Left renal cortex interstitium (tissue), 4 donors: ENCODE measurements at regions not wholly inside any gene's neighbourhood (a gene's known extent, or its start where the extent isn't known, plus 50 kb on each side); places are given as distances from the start of the nearest gene placed in this dataset.

Experiments used
- DNase-seq, 4 donors: peaks; one replicate each; pipeline ENCODE4 v3.0.0-alpha.2; 2013; ENCODE audit warnings: low read depth in 4 of 4, low spot score in 2 of 4, missing footprints in 1 of 4

- no peak for DNase-seq
Observed at GRCh38 chr13:73940098-73940497, 194.1 kb downstream of the KLF12 start.

DNA sequence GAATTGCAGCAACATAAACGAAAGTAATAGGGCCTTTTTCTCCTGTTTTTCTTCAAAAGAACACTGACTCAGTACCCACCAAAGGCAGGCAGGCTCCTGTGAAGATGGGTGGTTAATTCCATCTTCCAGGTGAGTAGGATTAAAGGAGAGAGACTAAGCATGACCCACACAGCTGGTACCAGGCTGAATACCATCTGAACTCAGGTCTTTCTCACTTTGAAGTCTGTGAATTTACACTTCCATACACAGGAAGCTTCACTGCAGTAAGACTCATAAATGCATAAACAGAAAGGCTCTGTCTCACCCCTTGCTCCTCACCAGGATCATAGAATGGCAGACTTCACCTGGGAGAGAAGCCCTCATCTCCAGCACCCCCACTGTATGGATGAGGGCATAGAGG, 194.6 kb downstream of the KLF12 start:
- no peak for DNase-seq

- DNase-seq: no peak
Observed at GRCh38 chr13:73939071-73939380, 195.2 kb downstream of the KLF12 start.

- DNase-seq: no peak
Observed at GRCh38 chr13:73938372-73939070, 195.7 kb downstream of the KLF12 start.

DNA sequence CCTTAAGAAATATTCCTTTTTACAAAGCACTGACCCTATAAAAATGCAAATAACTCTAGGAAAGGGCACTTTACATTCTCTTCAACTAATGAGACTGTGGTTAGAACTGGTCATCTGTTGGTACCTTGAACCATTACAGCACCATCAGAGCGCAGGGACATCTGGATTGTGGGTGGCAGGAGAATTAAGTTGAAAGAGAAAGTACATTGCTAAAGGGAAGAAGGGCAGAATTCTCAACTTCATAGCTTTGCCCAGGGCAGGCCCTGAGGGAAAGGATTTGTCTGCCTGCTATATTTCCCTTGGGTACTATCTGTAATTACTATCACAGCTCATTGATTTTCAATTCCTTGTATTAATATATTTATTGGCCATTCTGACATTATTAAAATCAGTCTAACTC, 196.8 kb downstream of the KLF12 start:
- no peak for DNase-seq

DNA sequence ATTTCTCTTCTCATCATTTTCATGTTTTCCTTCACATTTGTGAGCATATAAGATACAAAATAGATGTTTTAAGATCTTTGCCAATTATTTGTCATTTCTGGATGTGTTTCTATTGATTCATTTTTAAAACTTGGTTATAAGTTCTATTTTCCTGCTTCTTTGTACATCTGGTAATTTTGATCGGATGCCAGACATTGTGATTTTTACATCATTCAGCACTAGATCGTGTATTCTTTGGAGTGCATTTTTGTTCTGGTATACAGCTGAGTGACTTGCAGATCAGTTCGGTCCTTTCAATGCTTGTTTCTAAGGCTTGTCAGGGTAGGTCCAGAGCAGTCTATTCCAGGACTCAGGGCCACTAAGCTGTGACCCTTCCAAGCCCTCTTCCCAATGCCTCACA, 198.2 kb downstream of the KLF12 start:
- no peak for DNase-seq

GRCh38 chr13:73934771-73935170, 199.4 kb downstream of the KLF12 start:
- DNase-seq: no peak

DNA sequence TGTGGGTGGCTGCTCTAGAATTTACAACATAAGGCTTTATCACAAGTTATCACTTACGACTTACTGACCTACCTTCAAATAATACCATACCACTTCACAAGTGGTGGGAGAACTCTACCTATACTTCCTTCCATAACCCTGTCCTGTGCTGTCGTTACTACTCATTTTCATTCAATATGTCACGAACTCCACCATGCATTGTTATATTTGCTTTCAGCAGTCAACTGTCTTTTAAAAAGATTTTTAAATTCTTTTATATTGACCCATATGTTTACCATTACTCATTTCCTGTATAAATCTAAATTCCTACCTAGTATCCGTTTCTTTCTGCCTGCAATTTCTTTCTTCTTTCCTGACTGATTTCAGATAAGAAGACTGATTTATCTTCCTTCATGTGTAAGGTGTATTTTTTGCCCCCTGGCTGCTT, 200.0 kb downstream of the KLF12 start:
- no peak for DNase-seq

DNA sequence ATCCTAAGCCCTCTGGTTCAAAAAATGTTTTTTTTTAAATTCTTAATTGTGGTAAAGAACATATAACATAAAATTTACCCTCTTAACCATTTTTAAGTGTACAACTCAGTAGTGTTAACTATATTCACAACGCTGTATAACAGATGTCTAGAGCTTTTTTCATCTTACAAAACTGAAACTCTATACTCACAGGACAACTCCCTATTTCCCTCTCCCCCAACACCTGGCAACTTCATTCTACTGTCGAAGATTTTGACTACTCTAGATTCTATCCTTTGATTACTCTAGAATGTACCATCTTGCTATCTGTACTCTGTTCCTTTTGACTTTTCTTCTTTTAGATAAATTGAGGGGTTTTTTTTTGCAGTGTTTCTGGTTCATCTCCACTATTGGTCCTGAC, 200.4 kb downstream of the KLF12 start:
- no peak for DNase-seq

DNA sequence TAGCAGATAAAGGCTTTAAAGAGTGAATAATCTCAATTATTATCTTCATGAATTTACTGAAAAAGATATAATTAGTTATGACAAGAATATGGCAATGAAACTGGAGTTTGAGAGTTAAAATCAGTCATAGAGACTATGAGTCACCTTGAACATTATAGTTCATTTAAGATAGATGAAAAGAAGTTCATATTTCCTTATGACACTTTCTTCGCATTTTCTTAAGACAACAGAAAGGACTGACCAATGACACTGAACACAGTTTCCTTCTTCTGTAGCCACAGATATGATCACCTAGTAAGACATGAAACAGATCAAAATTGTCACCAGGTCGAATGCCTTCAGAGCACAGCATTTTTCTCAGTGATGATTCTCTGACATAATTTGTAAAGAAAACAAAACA, 202.1 kb downstream of the KLF12 start:
- no peak for DNase-seq

- DNase-seq: no peak
Observed at GRCh38 chr13:73929287-73929932, 204.8 kb downstream of the KLF12 start.

DNA sequence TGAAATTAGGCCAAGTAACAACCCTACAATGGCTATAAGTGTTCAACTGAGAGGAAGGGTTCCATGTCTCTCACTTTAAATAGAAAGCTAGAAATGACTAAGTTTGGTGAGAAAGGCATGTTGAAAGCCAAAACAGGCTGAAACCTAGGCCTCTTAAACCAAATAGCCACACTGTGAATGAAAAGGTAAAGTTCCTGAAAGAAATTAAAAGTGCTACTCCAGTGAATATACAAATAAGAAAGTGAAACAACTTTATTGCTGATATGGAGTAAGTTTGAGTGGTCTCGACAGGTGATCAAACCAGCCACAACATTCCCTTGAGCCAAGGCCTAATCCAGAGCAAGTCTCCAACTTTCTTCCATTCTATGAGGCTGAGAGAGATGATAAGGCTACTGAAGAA, 209.6 kb downstream of the KLF12 start:
- DNase-seq: no peak

DNA sequence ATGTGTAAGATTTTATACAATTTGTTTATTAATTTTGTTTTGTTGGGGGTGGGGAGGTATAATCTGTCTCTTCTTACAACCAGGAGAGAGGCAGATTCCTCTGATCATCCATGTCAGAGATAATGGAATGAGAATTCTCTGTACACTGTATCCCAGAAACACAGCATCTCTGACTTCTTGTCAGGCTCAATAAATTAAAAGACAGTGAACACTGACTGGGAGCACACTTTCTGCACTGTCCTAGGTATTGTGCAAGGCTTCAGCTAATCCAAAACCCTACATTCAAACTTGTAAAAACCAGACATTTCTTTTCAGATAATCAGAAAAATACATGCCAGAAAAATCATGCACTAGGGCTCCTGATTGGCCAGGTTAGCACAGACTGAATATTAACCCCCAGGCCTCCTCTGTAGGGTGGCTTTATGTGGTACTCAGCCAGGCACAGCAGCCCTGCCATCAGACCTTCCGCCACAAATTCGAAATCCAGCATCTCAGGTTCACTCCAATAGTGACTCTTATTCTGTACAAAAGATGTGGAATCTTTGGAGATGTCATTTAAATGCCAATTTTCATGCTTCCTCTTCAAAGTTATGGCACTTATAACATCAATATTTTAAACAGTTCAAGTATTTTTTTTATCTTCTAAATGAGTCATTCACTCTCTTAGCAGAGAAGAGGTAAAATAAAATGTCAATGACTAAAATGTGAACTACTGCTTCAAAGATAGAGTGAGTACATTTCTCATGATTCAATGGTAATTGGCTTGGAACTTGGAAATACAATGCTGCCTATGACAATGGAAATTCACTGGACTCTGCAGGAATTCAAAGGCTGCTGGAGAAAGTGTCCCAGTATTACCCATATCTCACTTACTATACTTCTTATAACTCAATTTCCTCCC, 211.5 kb downstream of the KLF12 start:
- no peak for DNase-seq

GRCh38 chr13:73918691-73919090, 215.5 kb downstream of the KLF12 start:
- no peak for DNase-seq

DNA sequence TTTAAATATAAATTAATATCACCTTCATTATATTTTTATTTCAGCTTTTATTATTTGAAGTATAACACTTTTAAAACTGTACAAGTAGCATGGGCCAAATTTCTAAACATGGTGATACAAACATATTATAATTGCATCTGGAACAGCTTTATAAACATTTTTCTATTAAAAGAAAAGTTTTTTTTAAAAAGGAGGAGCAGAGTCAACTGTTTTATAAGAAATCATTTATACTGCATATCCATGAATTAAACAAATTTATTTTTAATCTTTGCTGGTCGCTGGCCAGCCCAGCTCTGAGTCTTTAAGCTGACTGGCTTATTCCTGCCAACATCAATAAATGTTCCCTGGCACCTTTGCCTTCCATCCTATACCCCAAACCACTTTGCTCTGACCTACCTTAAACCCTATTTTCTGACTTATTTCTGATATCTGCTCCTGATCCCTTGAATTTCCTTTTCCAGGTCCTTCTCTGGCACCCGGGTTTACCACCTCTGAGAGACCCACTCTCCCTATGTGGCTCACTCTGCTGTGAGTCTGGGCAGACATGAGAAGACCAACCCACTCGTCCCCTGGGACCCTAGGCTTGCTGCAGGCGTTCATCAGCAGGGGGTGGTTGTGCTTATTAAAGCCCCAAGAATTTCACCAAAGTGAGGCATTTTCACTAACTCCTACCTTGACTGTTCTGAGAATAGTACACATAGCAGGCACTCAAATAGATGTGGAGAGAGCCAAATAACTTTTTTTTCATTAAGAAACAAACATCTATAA, 220.3 kb downstream of the KLF12 start:
- no peak for DNase-seq

DNA sequence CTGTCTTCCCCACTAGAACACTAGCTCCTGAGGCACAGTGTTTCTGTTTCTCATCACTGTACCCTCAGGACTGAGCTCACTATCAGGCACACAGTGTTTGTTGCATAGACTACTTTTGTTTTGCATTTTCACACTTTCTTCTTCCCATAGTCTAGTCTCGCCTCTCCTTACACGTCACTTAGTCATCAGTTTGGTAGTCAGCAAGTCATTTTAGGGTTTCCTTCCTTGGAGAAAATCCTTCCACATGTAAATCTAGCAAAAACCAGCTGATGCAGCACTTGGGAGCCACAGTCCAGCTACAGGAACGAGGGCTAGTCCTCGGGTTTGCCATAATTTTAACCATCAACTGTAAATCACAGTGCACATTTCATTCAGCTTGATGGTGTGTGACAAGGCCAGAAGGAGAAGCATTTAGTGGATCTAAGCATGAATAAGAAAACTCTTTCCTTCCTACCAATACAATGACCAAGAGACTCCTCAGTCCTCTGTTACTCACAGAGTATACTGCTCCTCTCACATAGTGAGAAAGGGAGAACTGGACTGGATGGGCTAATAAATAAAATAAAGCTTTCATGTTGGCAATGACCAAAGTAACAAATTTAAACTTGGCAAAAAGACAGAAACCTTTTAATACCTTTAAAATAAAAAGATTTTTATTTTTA, 221.0 kb downstream of the KLF12 start:
- no peak for DNase-seq

DNA sequence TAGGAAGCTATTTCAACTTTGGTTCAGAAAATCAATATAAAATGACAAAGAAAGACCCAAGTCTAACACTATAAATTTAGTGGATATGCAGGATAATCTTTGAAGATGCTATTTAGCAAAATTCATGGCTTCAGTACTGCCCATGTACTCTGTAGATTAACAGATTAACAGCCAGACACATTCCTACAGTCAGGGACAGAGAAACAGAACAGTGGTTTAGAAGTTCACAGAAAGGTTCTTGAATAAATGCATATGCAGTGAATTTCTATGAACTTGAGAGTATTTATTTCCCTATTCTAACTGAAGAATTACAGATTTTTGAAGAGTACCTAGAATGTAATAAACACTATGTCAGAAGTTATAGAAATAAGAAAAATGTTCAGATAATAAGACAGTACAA, 222.8 kb downstream of the KLF12 start:
- no peak for DNase-seq

- no peak for DNase-seq
Observed at GRCh38 chr13:73910733-73911132, 223.5 kb downstream of the KLF12 start.

DNA sequence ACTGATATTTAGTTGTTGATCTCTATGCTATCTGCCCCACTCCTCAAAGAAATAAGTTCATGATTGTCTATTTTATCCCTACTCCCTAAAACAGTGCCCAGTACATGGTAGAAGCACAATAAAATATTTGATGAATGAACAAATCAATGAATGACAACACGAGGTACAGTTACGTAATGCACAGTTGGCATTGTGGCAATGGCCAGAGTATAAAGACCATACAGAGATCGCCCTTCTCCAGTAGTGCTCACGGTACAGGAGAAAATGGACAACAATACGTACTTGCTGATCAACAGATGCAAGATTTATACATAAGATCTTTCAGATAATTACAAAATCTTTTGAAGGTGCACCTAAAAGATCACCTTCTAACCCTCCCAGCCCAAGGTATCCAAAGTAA, 225.4 kb downstream of the KLF12 start:
- DNase-seq: no peak

DNA sequence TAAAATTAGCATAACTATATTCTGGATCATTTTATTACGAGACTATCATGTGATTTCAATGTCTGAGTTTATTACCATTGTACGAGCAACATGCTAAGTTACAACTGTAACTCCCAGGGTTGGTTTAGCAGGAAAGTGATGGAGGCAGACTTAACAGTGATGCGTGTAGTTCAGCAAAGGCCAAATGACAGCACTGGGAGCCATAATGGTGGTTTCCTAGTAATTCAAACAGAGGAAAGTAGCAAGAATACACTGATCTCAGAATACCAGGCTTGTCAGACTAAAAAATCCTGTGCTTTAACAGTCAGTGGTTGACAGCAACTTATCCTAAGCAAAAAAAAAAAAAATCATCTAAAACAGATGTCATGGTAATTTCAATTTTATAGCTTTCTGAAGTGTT, 229.6 kb downstream of the KLF12 start:
- DNase-seq: no peak

DNA sequence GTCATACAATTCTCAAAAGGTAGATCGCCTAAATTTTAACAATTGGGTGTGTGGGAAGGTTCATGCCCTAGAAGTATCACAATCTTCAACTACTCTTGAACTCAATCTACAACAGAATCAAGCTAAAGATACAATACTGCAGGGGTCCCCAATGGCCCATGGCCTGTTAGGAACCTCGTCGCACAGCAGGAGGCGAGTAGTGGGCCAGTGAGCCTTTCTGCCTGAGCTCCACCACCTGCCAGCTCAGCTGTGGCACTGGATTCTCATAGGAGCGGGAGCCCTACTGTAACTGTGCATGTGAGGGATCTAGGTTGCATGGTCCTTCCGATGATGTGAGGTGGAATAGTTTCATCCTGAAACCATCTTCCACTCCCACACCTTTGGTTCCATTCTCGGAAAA, 230.6 kb downstream of the KLF12 start:
- no peak for DNase-seq
